HPDE6-E6E7 (cell line): ENCODE measurements at regions not wholly inside any gene's neighbourhood (a gene's known extent, or its start where the extent isn't known, plus 50 kb on each side); places are given as distances from the start of the nearest gene placed in this dataset.
"Not testable (repeated sequence)": the region's sequence is repeated elsewhere in the genome, so short reads cannot be mapped to it uniquely, and the experiment has no call there.

Source experiments
- DNase-seq: peaks from one replicate; pipeline ENCODE4 v3.0.0; 2011; ENCODE audit warnings: missing footprints; ENCODE audit errors: extremely low spot score

DNA sequence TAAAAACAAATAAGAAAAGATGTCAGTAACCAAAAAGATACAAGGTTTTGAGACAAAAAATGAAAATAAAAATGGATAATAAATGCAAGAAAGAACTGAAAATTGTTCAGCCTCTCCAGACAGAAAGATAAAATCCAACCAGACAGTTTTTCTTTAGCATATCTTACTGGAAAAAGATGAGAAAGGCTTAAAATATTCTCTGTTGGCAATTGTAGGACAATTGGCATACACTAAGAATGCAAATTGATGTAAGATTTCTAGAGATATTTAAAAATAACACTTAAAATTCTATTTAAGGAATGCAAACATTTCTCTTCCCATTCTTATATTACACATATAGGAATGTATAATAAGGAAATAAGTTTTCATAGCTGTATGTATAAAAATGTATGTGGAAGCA lies 590.6 kb downstream of the DSC3 start:
- no peak for DNase-seq

DNA sequence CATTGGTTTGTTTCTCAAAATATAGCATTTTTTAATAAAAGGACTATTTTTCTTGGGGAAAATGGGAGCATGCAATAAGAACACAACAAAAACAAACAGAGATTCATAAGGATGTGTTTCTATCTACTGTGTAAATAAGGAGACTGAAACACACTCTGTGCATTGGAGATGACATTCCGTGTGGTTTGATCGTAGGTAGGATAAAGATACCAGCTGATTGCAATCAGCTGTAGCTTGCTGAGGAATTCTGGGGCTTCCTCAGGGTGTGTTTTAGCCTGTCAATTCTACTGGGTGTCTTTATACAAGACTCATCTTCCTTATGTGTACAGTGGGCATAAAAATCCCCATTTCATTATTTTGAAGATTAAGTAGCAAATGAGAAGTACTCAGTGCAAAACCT lies 591.6 kb downstream of the DSC3 start:
- no peak for DNase-seq

DNA sequence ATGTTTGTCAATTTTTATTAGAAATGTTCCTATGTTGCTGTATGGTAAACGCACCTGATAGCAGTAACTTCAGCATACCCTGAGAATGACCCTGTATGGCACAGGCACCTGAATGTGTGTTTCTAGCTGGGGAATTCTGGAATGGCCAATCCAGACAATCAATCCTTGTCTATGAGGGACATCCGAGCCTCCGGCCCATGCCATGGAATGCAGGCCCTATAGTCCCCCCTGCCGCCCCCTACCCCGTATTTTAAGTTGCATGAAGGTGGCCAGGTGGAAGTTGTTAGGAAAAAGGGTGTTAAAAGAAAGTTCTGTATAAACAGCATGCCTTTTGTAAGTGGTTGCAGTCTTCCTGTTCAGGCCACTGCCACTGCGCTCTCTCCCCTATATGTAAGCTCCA lies 595.9 kb downstream of the DSC3 start:
- no peak for DNase-seq

DNA sequence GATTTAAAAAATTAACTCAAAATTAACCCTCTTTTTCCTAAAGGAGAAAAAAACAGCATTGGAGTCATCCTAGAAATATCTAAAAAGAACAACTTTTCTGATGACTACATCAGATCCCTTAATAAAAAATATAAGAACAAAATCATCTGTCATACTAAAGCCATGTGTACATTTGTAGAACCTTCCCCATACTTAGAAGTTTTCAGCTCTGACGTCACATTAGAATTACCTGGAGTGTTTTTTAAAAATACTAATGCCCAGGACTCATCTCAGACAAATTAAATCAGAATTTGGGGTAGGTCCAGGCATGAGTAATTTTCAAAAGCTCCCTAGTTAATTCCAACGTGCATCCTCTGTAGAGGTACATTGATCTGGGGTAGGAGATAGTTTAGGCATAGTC lies 598.0 kb downstream of the DSC3 start:
- DNase-seq, result no peak

DNA sequence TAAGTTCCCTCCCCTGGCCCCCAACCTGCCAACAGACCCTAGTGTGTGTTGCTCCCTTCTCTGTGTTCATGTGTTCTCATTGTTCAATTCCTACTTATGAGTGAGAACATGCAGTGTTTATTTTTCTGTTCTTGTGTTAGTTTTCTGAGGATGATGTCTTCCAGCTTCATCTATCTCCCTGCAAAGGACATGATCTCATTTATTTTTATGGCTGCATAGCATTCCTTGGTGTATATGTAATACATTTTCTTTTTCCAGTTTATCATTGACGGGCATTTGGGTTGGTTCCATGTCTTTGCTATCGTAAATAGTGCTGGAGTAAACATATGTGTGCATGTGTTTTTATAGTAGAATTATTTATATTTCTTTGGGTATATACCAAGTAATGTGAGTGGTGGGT lies 602.2 kb downstream of the DSC3 start:
- DNase-seq, result no peak

DNA sequence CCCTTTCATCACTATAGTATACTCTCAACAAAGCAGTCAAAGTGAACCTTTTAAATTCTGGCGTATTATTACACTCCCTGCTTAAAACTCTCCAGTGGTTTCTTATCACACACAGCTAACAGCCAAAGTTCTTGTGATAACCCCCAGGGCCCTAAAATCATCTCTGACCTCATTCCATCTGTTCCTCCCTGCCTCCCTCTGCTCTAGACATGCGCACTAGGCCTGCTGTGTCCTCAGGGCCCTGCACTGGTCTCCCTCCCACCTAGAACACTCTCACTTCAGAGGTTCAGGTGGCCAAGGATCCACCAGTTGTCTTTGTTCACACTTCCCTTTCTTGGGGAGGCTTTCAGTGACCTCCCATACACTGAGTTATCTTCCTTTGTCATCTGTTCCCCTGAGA lies 603.4 kb downstream of the DSC3 start:
- no peak for DNase-seq

DNA sequence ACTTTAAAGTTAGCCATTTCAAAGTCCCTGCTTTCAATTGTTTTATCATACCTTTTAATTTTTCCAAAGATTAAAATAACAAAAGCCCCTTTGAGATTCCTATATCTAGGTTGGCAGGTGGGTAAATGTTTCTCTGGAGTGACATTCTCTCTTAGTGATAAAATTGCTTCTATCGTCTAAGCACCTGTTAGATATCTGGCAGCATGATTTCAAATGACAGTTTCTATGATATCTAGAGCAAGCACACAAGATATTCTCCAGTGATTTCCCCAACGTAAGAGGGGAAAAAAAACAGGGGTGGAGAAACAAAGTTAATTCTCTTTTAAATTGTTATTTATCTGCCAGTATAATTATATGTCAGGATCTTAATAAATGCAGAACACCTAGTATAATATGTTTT lies 610.2 kb downstream of the DSC3 start:
- no peak for DNase-seq

DNA sequence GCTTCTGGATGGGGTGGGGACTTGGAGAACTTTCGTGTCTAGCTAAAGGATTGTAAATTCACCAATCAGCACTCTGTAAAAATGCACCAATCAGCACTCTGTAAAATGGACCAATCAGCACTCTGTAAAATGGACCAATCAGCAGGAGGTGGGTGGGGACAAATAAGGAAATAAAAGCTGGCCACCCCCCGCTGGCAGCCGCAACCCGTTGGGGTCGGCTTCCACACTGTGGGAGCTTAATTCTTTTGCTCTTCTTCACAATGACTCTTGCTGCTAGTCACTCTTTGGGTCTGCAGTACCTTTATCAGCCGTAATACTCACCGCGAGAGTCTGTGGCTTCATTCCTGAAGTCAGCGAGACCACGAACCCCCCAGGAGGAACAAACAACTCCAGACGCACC lies 623.1 kb downstream of the DSC3 start:
- not testable (repeated sequence) for DNase-seq

DNA sequence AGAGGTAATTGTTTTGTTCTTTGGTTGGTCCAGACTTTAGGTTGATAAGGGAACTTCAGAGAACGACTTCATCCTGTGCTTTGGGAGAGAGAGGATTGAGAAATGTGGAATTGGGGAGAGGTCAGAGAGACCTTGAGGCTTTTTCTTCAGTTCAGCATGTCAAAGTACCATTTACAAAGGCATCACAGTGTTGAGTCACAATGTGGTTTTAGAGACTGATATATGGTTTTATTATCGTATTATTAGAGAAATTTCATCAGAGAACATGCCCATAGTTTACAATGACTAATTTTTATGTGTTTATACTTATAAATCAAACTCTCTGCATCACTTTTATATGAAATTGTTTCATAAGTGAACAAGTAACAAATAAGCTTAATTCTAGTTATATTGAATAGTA lies 626.6 kb downstream of the DSC3 start:
- no peak for DNase-seq

DNA sequence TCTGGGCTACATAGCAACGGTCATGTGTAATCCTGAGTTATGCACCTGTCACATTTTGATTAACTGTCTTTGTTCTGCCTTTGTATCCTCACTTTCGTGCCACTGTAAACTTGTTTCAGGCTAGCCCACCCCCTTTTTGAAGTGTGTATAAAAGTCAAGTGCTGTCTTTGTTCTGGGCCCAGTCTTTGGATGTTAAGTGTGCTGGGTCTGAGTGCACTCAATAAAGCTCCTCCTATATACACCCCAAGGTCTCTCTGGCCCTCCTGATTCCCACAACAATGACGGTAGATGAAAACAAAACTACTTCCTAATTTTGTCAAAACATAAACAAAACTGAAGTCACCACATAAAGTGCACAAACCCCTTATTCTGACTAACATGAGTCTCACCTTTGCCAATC lies 633.4 kb downstream of the DSC3 start:
- DNase-seq, result no peak

DNA sequence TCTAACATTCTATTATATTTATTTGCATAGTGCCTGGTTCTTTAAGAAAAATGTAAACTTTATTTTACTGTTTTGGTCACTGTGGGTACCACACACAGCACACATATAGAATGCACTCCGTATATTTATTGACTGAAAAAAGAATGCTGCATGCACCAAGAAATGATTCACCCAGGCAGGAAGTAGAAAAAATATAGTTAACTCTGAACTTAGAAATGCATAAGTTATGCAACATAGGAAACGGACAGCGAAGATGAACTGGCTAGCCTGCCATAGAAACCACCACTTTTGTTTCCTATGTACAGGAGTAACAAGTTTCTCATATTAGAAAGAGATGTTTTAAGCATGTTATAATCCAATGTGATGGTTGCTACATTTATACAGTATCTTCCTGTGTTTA lies 635.8 kb downstream of the DSC3 start:
- peak; percentile 10 for DNase-seq

DNA sequence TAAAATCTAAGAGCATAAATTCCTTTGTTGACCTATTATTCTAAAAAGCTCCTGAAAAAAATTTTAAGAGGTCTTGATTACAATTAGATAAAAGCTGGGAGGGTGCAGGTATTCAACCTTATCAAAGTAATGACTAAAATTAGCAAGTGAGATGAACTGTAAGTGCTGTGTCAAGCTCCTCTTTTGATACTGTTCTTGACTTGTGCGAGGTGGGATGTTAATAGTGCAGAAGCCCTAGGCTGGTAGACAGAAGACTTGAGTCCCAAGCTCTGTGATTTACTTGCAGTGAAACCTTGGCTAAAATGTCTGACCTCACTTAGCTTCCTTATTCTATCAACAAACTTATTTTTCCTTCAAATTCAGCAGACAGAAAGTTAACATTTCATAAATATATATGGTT lies 637.5 kb downstream of the DSC3 start:
- DNase-seq, result no peak

DNA sequence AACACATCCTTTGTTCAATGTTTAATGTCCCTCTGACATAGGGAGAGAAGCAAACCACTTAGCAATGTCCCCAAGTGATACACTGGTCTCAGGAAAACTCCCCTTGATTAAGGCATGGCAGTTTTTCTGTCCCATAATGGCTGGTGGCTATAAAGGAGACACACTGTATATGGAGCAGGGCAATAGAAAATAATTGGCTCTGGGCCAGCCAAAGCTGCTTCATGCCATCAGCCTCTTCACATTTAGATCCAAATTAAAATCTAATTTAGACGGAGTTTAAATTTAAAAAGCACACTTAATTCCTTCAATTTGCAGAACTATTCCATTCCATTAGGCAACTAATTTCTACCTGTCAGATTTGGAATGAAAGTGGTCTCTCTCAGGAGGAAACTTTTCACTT lies 638.1 kb downstream of the DSC3 start:
- DNase-seq, result no peak

DNA sequence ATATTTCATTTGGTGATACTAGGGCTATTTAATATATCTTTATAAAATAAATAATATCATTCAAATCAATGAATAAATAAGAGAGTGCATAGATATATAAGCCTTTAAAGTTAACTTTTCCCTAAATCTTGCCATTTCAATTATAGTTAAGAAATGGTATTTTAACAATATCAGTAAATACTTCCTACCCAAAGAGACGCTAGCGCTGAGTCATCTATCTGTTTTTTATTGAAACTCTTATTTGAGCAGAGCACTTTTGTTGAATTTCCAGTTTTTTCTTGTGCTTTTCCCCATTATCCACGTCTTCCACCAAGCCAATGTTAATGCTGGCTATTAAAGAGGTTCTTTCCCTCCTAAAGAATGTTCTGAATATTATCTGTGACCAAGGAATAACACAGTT lies 639.3 kb downstream of the DSC3 start:
- DNase-seq, result no peak

DNA sequence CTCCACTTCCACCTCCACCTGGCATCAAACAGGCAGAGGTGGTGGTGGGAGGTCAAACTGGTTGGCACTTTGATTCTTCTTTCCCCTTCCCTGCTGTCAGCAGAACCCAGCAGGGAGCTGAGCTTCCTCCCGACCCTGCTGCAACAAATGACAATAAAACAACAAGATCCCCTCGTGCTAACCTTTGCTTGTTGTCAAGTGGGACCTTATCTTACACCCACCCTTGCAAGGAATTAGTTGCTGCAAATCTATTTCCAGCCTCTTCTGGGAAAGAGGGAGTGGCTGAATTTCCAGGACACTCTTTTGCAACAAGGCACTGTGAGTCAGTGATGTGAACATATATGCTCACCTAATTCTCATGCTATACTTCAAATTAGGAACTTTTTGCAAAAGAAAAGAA lies 655.1 kb downstream of the DSC3 start:
- DNase-seq, result no peak

DNA sequence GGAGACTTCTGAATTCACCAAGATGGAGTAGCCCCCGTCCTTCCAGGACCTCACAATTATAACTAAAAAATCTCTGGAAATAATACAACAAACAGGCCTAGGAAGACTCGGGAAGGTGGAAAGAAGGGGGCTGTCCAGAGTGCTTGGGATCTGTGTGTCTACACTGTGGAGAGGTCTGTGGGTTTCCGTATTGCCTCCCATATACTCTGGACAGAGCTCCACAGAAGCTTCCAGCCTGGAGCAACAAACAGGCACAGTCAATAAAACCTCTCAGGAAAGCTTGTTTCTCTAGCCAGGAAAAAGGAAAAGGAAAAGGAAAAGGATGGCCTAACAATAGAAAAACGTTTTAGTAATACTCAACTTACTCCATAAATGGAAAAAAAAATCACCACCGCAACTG lies 655.9 kb downstream of the DSC3 start:
- no peak for DNase-seq

DNA sequence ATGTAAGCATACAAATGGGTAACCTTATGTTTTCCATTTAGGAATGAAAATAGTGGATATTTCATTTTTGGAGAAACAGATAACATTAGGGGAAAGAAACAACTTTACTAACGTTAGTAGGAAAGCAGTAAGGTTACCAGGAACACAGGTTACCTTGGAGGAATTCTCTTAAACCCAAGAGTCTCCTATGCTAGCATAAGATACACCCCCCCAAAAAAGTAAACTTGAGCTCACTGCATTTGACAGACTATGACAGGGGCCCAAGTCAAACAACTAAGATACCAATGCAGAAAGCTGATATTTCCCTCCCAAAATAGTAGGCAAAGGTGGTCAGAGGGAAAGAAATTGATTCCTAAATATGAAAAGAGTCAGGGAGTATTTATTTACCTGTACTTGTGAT lies 656.9 kb downstream of the DSC3 start:
- no peak for DNase-seq

DNA sequence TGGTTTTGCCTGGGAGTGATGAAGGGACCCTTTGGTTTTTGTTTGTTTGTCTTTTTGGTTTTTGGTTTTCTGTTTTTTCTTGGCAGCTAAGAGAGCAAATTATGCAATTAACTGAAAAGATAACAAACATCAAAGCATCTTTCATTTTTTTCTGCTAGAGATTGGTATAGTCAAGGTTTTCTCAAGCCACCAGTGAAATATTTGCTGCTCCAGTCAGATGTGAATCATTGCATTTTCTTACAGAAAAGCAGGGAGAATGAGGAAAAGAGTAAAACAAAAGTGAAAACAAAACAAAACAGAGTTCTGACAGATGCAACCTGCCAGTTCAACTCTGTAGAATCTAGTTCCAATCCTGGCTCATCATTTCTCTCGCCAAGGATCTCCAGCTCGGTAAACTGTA lies 660.7 kb downstream of the DSC3 start:
- DNase-seq, result no peak

DNA sequence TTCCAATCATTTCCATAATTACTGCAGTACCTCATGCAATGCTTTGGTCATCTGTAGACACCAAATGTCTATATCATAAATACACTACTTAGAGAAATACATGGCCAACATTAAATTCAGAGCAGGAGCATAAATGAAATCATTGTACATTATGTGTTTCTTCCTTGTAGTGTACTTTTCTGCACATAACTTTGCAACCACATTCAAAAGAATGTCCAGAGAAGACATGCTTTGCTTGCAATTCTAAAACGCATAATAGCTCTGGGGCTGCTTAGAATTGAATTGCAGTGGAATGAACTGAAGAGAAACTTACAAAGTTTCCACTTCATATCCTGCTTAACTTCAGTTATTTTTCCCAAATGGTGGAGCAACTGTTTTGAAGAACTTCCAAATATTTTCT lies 664.4 kb downstream of the DSC3 start:
- DNase-seq, result no peak

DNA sequence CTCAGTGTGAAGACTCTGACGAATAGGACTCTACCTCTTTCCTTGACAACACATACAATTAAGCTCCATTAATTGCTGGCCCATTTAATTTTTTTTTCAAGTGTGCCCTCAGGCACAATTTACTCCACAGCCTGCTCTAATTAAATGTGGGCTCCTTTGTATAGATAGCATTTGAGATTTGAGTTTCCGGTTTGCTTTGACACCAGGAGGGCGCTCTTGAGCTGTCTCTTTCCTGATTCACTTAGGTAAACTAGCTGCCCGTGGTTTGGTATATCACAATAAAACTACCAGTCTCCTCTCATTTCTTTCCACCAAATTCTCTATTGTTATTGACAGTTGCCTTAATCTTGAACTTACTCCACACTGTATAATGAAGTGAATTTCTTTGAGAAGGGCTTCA lies 666.0 kb downstream of the DSC3 start:
- DNase-seq, result no peak

DNA sequence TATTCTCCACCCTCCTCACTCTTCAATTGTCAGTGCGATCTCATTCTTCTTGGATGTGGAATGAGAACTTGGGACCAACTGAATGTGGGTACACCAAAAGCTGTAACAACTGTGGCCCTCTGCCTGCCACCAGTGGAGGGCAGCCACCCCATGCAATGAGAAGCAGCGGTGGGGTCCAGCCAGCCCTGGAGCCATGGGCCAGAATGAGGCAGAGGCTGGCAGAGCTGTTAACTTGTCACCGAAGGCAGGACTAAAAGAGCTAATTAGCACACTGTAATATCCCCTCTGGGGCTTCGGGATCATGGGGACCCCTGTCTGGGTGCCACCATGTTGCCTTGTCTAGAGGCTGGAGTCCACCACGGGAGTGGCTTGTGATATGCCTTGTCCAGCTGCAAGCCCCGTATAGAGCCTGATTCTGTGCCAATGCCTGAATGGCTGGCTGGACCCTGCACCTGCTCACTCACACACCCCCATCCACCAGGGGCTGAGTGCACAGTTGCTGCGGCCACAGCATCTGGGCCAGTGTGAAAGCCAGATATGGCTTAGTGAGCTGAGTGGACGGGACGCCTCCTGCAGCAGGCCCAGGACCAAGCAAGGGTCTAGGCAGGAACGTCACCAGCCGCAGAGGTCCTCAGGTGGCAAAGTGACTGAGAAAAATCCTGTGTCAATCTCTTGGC lies 680.5 kb downstream of the DSC3 start:
- DNase-seq, result no peak

DNA sequence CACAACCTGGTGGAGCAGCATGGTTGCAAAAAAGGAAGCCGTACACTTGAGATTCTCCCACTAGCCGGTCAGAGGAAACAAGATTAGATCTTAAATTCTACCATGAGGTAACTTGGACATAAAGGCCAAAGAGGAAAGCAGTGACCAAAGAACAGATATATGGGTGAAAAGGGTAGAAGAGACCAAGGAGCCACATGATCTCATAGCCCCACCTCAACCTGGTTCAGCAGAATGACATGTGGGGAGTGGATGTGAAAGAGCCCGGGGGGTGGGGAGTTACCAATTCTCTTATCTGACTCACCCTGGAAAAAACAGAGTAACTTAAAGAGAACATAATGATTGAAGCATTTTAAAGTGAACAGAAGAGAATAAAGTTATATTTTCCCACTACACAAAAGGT lies 683.0 kb downstream of the DSC3 start:
- peak; percentile 6 for DNase-seq

DNA sequence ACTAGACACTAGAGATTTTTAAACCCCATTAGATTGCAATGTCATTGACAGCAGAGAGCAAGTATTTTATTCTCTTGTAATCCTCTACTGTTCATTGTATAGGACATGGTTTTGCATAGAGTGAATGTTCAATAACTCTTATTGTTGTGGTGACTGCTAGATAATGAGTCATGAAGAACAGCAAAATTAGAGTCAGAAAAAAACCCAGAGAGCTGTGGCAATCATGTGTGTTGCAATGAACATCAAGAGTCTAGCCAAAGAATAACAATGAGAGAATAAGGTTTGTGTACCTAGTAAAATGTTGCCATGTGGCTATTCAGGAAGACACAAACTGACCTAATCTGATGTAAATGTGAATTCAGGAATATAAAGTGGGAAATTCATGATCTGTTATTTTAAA lies 684.0 kb downstream of the DSC3 start:
- DNase-seq, result peak; percentile 25

DNA sequence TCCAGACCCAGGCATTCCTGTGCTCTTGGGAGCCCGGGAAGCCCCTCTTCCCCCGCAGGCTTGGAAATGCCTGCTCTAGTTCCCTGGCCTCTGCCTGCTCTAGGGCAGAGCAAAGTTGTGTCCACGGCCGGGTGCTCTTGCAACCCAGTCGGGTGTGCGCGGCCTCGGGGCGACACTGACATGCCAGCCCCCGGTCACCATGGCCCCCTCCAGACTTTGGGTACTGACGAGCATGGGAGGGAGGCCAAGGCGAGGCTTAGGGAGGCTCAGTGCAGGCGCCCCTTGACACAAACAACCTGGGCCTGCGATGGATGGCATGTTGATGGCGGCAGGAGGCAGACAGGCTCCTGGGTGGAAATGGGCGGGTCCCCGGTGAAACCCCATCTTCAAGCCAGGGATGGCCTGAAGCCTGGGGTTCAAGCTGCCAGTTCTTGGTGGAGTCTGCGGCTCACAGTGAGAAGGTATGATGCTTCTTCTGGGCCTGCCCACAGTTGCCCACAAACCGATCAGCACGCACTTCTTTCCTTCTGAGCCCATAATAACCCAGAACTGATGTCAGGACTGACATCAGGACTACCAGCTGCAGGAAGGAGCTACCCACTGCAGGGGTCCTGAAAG lies 689.9 kb downstream of the DSC3 start:
- no peak for DNase-seq
